ENCODE measurements at regions not wholly inside any gene's neighbourhood (a gene's known extent, or its start where the extent isn't known, plus 50 kb on each side); places are given as distances from the start of the nearest gene placed in this dataset.

- Histone ChIP-seq H3K9me3 (no peaks in the 10 kb centered on the region), H3K4me3 (no peak overlapping the region), H3K36me3 (no peaks in the 10 kb centered on the region), H3K4me1 (peaks cover 0 to 8% (median 0%) of the 10 kb centered on the region in 3 donors), H3K27ac (no peak overlapping the region), H3K27me3 (no peaks in the 10 kb centered on the region)
- intact Hi-C loops (cut with DNase I), result no loop called here
- TF ChIP-seq CTCF (IDR thresholded peaks at IDR 0.05), result no peak
- no peak for DNase-seq
- FAIRE-seq, result no peak
- 42 to 70% methylated on average over 1 of the region's 1 CpG for WGBS, 2 donors
- ATAC-seq, result no peak
Observed at GRCh38 chr6:21911208-21911607, 317.7 kb downstream of the SOX4 start.

GRCh38 chr6:21912151-21912832, 318.7 kb downstream of the SOX4 start:
- Histone ChIP-seq H3K4me3 (no peak overlapping the region), H3K27me3 (no peaks in the 10 kb centered on the region), H3K4me1 (peaks cover 0 to 8% (median 0%) of the 10 kb centered on the region in 3 donors), H3K9me3 (no peaks in the 10 kb centered on the region), H3K27ac (no peak overlapping the region), H3K36me3 (no peaks in the 10 kb centered on the region)
- ATAC-seq (no peak), DNase-seq (no peak), FAIRE-seq (no peak)
- intact Hi-C loops (cut with DNase I), result no loop called here
- TF ChIP-seq CTCF (IDR thresholded peaks at IDR 0.05), result no peak
- WGBS, 2 donors, result 82 to 84% methylated on average over 5 of the region's 5 CpGs

GRCh38 chr6:21914121-21914973, 320.8 kb downstream of the SOX4 start:
- Histone ChIP-seq H3K4me3 (no peak overlapping the region), H3K27me3 (no peaks in the 10 kb centered on the region), H3K4me1 (peaks cover 0 to 3% (median 0%) of the 10 kb centered on the region in 3 donors), H3K27ac (peak overlapping the region in 2 of 4 donors; percentile 8 to 30), H3K9me3 (no peaks in the 10 kb centered on the region), H3K36me3 (no peaks in the 10 kb centered on the region)
- TF ChIP-seq CTCF (IDR thresholded peaks at IDR 0.05), result no peak
- ATAC-seq, result peak in 3 of 4 donors; percentile 74 to 80 (median 74)
- peak; percentile 58 to 86 (median 70) for DNase-seq
- intact Hi-C loops (cut with DNase I), result no loop called here
- FAIRE-seq, result no peak
- WGBS, 2 donors, result 25% methylated on average over 8 of the region's 8 CpGs

GRCh38 chr6:21915707-21916260, 322.2 kb downstream of the SOX4 start:
- H3K4me3 ChIP-seq, result no peak overlapping the region
- no peak for FAIRE-seq
- 61 to 65% methylated on average over 1 of the region's 1 CpG for WGBS, 2 donors
- TF ChIP-seq CTCF (IDR thresholded peaks at IDR 0.05), result no peak
- ATAC-seq, result no peak
- intact Hi-C loops (cut with DNase I), result no loop called here
- no peak for DNase-seq
- no peaks in the 10 kb centered on the region for H3K27me3 ChIP-seq
- peaks cover 0 to 3% (median 0%) of the 10 kb centered on the region in 3 donors for H3K4me1 ChIP-seq
- H3K27ac ChIP-seq, result no peak overlapping the region
- no peaks in the 10 kb centered on the region for H3K9me3 ChIP-seq
- no peaks in the 10 kb centered on the region for H3K36me3 ChIP-seq
